ENCODE measurements at regions not wholly inside any gene's neighbourhood (a gene's known extent, or its start where the extent isn't known, plus 50 kb on each side); places are given as distances from the start of the nearest gene placed in this dataset.

DNA sequence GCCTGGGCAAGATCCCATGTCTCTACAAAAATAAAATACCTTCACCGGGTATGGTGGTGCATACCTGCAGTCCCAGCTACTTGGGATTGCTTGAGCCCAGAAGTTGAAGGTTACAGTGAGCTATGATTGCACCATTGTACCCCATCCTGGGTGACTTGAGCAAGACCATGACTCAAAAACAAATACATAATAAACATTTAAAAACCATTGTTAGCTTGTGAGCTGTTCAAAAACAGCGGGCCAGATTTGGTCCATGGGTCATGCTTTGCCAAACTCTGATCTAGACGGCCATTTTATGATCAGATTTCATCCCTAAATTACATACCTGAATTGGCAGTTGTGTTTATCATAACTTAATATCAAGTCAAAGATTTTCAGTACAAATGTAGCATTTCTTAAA is 76.0 kb upstream of the GPM6B start:
- TF ChIP-seq, protein P1, sequence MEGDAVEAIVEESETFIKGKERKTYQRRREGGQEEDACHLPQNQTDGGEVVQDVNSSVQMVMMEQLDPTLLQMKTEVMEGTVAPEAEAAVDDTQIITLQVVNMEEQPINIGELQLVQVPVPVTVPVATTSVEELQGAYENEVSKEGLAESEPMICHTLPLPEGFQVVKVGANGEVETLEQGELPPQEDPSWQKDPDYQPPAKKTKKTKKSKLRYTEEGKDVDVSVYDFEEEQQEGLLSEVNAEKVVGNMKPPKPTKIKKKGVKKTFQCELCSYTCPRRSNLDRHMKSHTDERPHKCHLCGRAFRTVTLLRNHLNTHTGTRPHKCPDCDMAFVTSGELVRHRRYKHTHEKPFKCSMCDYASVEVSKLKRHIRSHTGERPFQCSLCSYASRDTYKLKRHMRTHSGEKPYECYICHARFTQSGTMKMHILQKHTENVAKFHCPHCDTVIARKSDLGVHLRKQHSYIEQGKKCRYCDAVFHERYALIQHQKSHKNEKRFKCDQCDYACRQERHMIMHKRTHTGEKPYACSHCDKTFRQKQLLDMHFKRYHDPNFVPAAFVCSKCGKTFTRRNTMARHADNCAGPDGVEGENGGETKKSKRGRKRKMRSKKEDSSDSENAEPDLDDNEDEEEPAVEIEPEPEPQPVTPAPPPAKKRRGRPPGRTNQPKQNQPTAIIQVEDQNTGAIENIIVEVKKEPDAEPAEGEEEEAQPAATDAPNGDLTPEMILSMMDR (conservative IDR thresholded peaks at IDR 0.05; ENCODE audit: low read depth, low read length), result no peak
- no peak for TF ChIP-seq EZH2 (IDR thresholded peaks at IDR 0.05; ENCODE audit: borderline replicate concordance, low read depth, low read length, poor library complexity, severe bottlenecking)
- no peaks in the 10 kb centered on the region for H3K4me1 ChIP-seq (ENCODE audit: insufficient read depth, low read length, poor library complexity, severe bottlenecking)
- no peaks in the 10 kb centered on the region for H3K27me3 ChIP-seq (replicated peaks; ENCODE audit: insufficient read depth, low read depth, low read length, poor library complexity)
- H3K27ac ChIP-seq (ENCODE audit: low read depth, low read length, poor library complexity, severe bottlenecking), result no peak overlapping the region
- no TSS peak for BruUV-seq (replicated peaks)
- no peak for DNase-seq (ENCODE audit: low spot score)
- H3K4me3 ChIP-seq (ENCODE audit: low read depth, low read length, poor library complexity, severe bottlenecking), result no peak overlapping the region
- H3K36me3 ChIP-seq (ENCODE audit: insufficient read depth, low read length, poor library complexity, severe bottlenecking), result no peaks in the 10 kb centered on the region
- POLR2A ChIA-PET (ENCODE audit: low non-redundant PET), result no interaction called here
- no peaks in the 10 kb centered on the region for H3K9me3 ChIP-seq (ENCODE audit: low read depth, low read length, poor library complexity, severe bottlenecking)
- intact Hi-C loops (cut with micrococcal nuclease; ENCODE audit: unreplicated experiment), result no loop called here
- CTCF ChIA-PET, result no interaction called here

GRCh38 chrX:13891377-13892140 is 74.7 kb upstream of the GPM6B start:
- Histone ChIP-seq H3K36me3 (ENCODE audit: insufficient read depth, low read length, poor library complexity, severe bottlenecking) (no peaks in the 10 kb centered on the region), H3K9me3 (ENCODE audit: low read depth, low read length, poor library complexity, severe bottlenecking) (no peaks in the 10 kb centered on the region), H3K4me1 (ENCODE audit: insufficient read depth, low read length, poor library complexity, severe bottlenecking) (no peaks in the 10 kb centered on the region), H3K27ac (ENCODE audit: low read depth, low read length, poor library complexity, severe bottlenecking) (no peak overlapping the region), H3K27me3 (replicated peaks; ENCODE audit: insufficient read depth, low read depth, low read length, poor library complexity) (no peaks in the 10 kb centered on the region), H3K4me3 (ENCODE audit: low read depth, low read length, poor library complexity, severe bottlenecking) (no peak overlapping the region)
- ChIA-PET POLR2A (ENCODE audit: low non-redundant PET) (no interaction called here), CTCF (no interaction called here)
- no peak for TF ChIP-seq EZH2 (IDR thresholded peaks at IDR 0.05; ENCODE audit: borderline replicate concordance, low read depth, low read length, poor library complexity, severe bottlenecking)
- TF ChIP-seq, protein P1 (conservative IDR thresholded peaks at IDR 0.05; ENCODE audit: low read depth, low read length), result no peak
- intact Hi-C loops (cut with micrococcal nuclease; ENCODE audit: unreplicated experiment), result no loop called here
- BruUV-seq (replicated peaks), result no TSS peak
- DNase-seq (ENCODE audit: low spot score), result no peak

GRCh38 chrX:13890806-13891205 is 73.9 kb upstream of the GPM6B start:
- TF ChIP-seq, protein P1 (conservative IDR thresholded peaks at IDR 0.05; ENCODE audit: low read depth, low read length), result no peak
- no peak for TF ChIP-seq EZH2 (IDR thresholded peaks at IDR 0.05; ENCODE audit: borderline replicate concordance, low read depth, low read length, poor library complexity, severe bottlenecking)
- CTCF ChIA-PET, result no interaction called here
- intact Hi-C loops (cut with micrococcal nuclease; ENCODE audit: unreplicated experiment), result no loop called here
- Histone ChIP-seq H3K4me1 (ENCODE audit: insufficient read depth, low read length, poor library complexity, severe bottlenecking) (no peaks in the 10 kb centered on the region), H3K4me3 (ENCODE audit: low read depth, low read length, poor library complexity, severe bottlenecking) (no peak overlapping the region), H3K36me3 (ENCODE audit: insufficient read depth, low read length, poor library complexity, severe bottlenecking) (no peaks in the 10 kb centered on the region), H3K27me3 (replicated peaks; ENCODE audit: insufficient read depth, low read depth, low read length, poor library complexity) (peaks cover 4% of the 10 kb centered on the region), H3K9me3 (ENCODE audit: low read depth, low read length, poor library complexity, severe bottlenecking) (no peaks in the 10 kb centered on the region), H3K27ac (ENCODE audit: low read depth, low read length, poor library complexity, severe bottlenecking) (no peak overlapping the region)
- POLR2A ChIA-PET (ENCODE audit: low non-redundant PET), result no interaction called here
- no peak for DNase-seq (ENCODE audit: low spot score)
- no TSS peak for BruUV-seq (replicated peaks)
